GM23338 (cell line): ENCODE measurements at regions not wholly inside any gene's neighbourhood (a gene's known extent, or its start where the extent isn't known, plus 50 kb on each side); places are given as distances from the start of the nearest gene placed in this dataset.

ENCODE experiments used
- CTCF ChIP-seq, 2 experiments: fragments of 200-600 bp in 1 of 2; sonication (generic) in 1 of 2; conservative IDR thresholded peaks; 2 replicates each; pipeline versions ENCODE4 v1.5.1 to v1.6.1; 2016 to 2017; ENCODE audit warnings: antibody characterized with exemption in 2 of 2, low read depth in 2 of 2, mild to moderate bottlenecking in 2 of 2, moderate library complexity in 1 of 2
- EZH2 ChIP-seq: fragments of 200-600 bp; sonication (generic); IDR thresholded peaks from one replicate; pipeline ENCODE4 v1.8.0; 2017; ENCODE audit warnings: antibody characterized with exemption, mild to moderate bottlenecking, low read depth; ENCODE audit not compliant: unreplicated experiment
- EZH2phosphoT487 ChIP-seq: fragments of 200-600 bp; sonication (generic); IDR thresholded peaks from one replicate; pipeline ENCODE4 v1.8.1; 2018; ENCODE audit warnings: antibody characterized with exemption; ENCODE audit not compliant: unreplicated experiment
- POLR2AphosphoS5 ChIP-seq: IDR thresholded peaks from 2 replicates; pipeline ENCODE4 v1.6.1; 2016; ENCODE audit warnings: antibody characterized with exemption, low read depth

GRCh38 chr6:10014557-10014956 lies 400.3 kb downstream of the TFAP2A start:
- no peak for TF ChIP-seq CTCF (conservative IDR thresholded peaks at IDR 0.05; ENCODE audit: low read depth in 2 of 2)
- no peak for TF ChIP-seq EZH2phosphoT487
- no peak for TF ChIP-seq POLR2AphosphoS5
- TF ChIP-seq EZH2: no peak
